ENCODE measurements at regions not wholly inside any gene's neighbourhood (a gene's known extent, or its start where the extent isn't known, plus 50 kb on each side); places are given as distances from the start of the nearest gene placed in this dataset.

DNA sequence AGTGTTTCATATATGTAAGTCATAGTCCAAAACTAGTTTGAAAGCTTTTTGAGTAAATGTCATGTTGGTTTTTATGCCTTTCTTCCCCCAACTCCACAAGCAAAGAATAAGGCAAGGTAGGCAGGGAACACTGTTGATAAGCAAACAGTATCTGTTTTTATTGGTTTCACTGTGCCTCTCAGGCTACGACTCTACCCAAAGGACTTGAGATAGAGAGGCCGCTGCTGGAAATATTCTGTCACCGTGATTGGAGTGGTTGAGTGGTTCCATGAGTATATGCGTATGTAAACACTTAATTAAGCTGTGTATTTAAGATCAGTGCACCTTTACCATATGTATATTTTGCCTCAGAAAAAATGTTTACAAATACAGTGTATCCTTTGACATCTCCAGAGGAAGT lies 138.1 kb upstream of the KIF26B start (continued):
- TF ChIP-seq, protein P1, sequence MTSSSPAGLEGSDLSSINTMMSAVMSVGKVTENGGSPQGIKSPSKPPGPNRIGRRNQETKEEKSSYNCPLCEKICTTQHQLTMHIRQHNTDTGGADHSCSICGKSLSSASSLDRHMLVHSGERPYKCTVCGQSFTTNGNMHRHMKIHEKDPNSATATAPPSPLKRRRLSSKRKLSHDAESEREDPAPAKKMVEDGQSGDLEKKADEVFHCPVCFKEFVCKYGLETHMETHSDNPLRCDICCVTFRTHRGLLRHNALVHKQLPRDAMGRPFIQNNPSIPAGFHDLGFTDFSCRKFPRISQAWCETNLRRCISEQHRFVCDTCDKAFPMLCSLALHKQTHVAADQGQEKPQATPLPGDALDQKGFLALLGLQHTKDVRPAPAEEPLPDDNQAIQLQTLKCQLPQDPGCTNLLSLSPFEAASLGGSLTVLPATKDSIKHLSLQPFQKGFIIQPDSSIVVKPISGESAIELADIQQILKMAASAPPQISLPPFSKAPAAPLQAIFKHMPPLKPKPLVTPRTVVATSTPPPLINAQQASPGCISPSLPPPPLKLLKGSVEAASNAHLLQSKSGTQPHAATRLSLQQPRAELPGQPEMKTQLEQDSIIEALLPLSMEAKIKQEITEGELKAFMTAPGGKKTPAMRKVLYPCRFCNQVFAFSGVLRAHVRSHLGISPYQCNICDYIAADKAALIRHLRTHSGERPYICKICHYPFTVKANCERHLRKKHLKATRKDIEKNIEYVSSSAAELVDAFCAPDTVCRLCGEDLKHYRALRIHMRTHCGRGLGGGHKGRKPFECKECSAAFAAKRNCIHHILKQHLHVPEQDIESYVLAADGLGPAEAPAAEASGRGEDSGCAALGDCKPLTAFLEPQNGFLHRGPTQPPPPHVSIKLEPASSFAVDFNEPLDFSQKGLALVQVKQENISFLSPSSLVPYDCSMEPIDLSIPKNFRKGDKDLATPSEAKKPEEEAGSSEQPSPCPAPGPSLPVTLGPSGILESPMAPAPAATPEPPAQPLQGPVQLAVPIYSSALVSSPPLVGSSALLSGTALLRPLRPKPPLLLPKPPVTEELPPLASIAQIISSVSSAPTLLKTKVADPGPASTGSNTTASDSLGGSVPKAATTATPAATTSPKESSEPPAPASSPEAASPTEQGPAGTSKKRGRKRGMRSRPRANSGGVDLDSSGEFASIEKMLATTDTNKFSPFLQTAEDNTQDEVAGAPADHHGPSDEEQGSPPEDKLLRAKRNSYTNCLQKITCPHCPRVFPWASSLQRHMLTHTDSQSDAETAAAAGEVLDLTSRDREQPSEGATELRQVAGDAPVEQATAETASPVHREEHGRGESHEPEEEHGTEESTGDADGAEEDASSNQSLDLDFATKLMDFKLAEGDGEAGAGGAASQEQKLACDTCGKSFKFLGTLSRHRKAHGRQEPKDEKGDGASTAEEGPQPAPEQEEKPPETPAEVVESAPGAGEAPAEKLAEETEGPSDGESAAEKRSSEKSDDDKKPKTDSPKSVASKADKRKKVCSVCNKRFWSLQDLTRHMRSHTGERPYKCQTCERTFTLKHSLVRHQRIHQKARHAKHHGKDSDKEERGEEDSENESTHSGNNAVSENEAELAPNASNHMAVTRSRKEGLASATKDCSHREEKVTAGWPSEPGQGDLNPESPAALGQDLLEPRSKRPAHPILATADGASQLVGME (CRISPR knock-in tag; IDR thresholded peaks at IDR 0.05), result no peak

DNA sequence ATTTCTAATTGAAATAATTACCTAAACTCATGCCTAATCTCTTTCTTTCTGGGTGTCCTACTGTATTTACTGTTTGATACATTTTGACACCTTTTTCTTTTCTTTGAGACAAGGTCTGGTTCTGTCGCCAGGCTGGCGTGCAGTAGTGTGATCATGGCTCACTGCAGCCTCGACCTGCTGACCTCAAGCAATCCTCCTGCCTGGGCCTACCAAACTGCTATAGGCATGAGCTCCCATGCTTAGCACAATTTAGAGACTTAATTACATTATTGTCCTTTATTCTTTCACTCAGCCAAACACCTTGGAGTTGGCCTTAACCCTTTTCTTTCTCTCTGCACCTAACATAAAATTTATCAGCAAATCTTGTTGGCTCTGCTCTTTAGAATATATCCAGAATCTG lies 139.8 kb upstream of the KIF26B start:
- in situ Hi-C loops (cut with MboI), result no loop called here
- BruUV-seq (replicated peaks), result no TSS peak
- FAIRE-seq (no peak), ATAC-seq (no peak), DNase-seq (ENCODE audit: extremely low read depth in 1 of 4, low spot score in 3 of 4) (no peak)
- no peaks in the 10 kb centered on the region for H3K9me1 ChIP-seq (ENCODE audit: control insufficient read depth, insufficient read depth, low read length)
- no peak overlapping the region for H2AFZ ChIP-seq (ENCODE audit: low read depth, low read length)
- H3K9me3 ChIP-seq (replicated peaks; ENCODE audit: control insufficient read depth, insufficient read depth, low read depth, low read length), result no peaks in the 10 kb centered on the region
- no peak for TF ChIP-seq TRIM24 (IDR thresholded peaks at IDR 0.05)
- no peak for TF ChIP-seq ZNF75A (CRISPR knock-in tag; IDR thresholded peaks at IDR 0.05)
- TF ChIP-seq ZNF175 (CRISPR knock-in tag; IDR thresholded peaks at IDR 0.05; ENCODE audit: low read depth), result no peak
- TF ChIP-seq ZFX (CRISPR knock-in tag; IDR thresholded peaks at IDR 0.05), result no peak
- TF ChIP-seq, protein P2, sequence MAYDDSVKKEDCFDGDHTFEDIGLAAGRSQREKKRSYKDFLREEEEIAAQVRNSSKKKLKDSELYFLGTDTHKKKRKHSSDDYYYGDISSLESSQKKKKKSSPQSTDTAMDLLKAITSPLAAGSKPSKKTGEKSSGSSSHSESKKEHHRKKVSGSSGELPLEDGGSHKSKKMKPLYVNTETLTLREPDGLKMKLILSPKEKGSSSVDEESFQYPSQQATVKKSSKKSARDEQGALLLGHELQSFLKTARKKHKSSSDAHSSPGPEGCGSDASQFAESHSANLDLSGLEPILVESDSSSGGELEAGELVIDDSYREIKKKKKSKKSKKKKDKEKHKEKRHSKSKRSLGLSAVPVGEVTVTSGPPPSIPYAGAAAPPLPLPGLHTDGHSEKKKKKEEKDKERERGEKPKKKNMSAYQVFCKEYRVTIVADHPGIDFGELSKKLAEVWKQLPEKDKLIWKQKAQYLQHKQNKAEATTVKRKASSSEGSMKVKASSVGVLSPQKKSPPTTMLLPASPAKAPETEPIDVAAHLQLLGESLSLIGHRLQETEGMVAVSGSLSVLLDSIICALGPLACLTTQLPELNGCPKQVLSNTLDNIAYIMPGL (CRISPR knock-in tag; IDR thresholded peaks at IDR 0.05), result no peak
- no peak for TF ChIP-seq POLR3A (IDR thresholded peaks at IDR 0.05; ENCODE audit: borderline replicate concordance, extremely low read depth, insufficient read depth, insufficient read length)
- no peak for TF ChIP-seq LEF1 (IDR thresholded peaks at IDR 0.05)
- TF ChIP-seq NEUROD1 (IDR thresholded peaks at IDR 0.05; ENCODE audit: borderline replicate concordance, low read depth, low read length, partially characterized antibody), result no peak
- no peak for TF ChIP-seq HDAC8 (tag; IDR thresholded peaks at IDR 0.05)
- TF ChIP-seq, protein P3, sequence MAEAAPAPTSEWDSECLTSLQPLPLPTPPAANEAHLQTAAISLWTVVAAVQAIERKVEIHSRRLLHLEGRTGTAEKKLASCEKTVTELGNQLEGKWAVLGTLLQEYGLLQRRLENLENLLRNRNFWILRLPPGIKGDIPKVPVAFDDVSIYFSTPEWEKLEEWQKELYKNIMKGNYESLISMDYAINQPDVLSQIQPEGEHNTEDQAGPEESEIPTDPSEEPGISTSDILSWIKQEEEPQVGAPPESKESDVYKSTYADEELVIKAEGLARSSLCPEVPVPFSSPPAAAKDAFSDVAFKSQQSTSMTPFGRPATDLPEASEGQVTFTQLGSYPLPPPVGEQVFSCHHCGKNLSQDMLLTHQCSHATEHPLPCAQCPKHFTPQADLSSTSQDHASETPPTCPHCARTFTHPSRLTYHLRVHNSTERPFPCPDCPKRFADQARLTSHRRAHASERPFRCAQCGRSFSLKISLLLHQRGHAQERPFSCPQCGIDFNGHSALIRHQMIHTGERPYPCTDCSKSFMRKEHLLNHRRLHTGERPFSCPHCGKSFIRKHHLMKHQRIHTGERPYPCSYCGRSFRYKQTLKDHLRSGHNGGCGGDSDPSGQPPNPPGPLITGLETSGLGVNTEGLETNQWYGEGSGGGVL (CRISPR knock-in tag; IDR thresholded peaks at IDR 0.05), result no peak
- TF ChIP-seq, protein P4, sequence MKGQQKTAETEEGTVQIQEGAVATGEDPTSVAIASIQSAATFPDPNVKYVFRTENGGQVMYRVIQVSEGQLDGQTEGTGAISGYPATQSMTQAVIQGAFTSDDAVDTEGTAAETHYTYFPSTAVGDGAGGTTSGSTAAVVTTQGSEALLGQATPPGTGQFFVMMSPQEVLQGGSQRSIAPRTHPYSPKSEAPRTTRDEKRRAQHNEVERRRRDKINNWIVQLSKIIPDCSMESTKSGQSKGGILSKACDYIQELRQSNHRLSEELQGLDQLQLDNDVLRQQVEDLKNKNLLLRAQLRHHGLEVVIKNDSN (CRISPR knock-in tag; IDR thresholded peaks at IDR 0.05), result no peak
- intact Hi-C loops (cut with micrococcal nuclease), result no loop called here
- H3K4me1 ChIP-seq (replicated peaks in 1 of 2; ENCODE audit: control insufficient read depth in 2 of 2, insufficient read depth in 2 of 2, low read length in 2 of 2), result no peaks in the 10 kb centered on the region; a peak in 1 of 5 replicates
- H3K79me2 ChIP-seq (ENCODE audit: control insufficient read depth, insufficient read depth, low read length), result no peaks in the 10 kb centered on the region
- H3K4me2 ChIP-seq (ENCODE audit: insufficient read depth, low read length), result no peak overlapping the region
- no peak overlapping the region for H3K9ac ChIP-seq (ENCODE audit: insufficient read depth in 1 of 2, low read depth in 2 of 2, low read length in 2 of 2)
- no peaks in the 10 kb centered on the region for H3K27me3 ChIP-seq (ENCODE audit: control insufficient read depth in 2 of 2, insufficient read depth in 2 of 2, low read length in 2 of 2)
- H3K36me3 ChIP-seq (ENCODE audit: control insufficient read depth, insufficient read depth, low read length), result peaks cover 4% of the 10 kb centered on the region; the same call in 1 of the 3 replicates
- 75% methylated on average over 3 of the region's 3 CpGs for WGBS (ENCODE audit: insufficient coverage, low coverage, missing lambda C conversion rate)
- no peak overlapping the region for H3K4me3 ChIP-seq
- no peaks in the 10 kb centered on the region for H4K20me1 ChIP-seq (replicated peaks; ENCODE audit: control insufficient read depth, insufficient read depth, low read length)
- H3K27ac ChIP-seq (ENCODE audit: extremely low read depth, low read depth, low read length), result no peak overlapping the region
- ChIA-PET CTCF (ENCODE audit: low intra/inter-chr PET ratio) (no interaction called here), POLR2A (no interaction called here)

All from K562 (cell line).